Trophoblast cell (in vitro differentiated cells and primary cell): ENCODE measurements at regions not wholly inside any gene's neighbourhood (a gene's known extent, or its start where the extent isn't known, plus 50 kb on each side); places are given as distances from the start of the nearest gene placed in this dataset.

Experiments used
- DNase-seq, 2 donors: peaks; one replicate each; pipeline ENCODE4 v3.0.0-alpha.2; 2016
- H2AFZ ChIP-seq: 2 replicates; pipeline ENCODE4 v1.6.1; 2013; ENCODE audit warnings: low read length, moderate library complexity, mild to moderate bottlenecking; ENCODE audit not compliant: insufficient read depth, poor library complexity
- H2AK5ac ChIP-seq: 2 replicates; pipeline ENCODE4 v1.6.1; 2013; ENCODE audit warnings: mild to moderate bottlenecking, low read length
- H2BK120ac ChIP-seq: 2 replicates; pipeline ENCODE4 v1.6.1; 2013; ENCODE audit warnings: low read length, mild to moderate bottlenecking, moderate library complexity; ENCODE audit not compliant: insufficient read depth, poor library complexity
- H2BK12ac ChIP-seq: 2 replicates; pipeline ENCODE4 v1.6.1; 2013; ENCODE audit warnings: mild to moderate bottlenecking, low read length, moderate library complexity
- H2BK5ac ChIP-seq: 2 replicates; pipeline ENCODE4 v1.6.1; 2013; ENCODE audit warnings: low read length, low read depth, moderate library complexity, mild to moderate bottlenecking; ENCODE audit not compliant: poor library complexity
- H3K14ac ChIP-seq: 2 replicates; pipeline ENCODE4 v1.6.1; 2013; ENCODE audit warnings: mild to moderate bottlenecking, low read length
- H3K18ac ChIP-seq: 2 replicates; pipeline ENCODE4 v1.6.1; 2013; ENCODE audit warnings: mild to moderate bottlenecking, low read length
- H3K23ac ChIP-seq: 2 replicates; pipeline ENCODE4 v1.6.1; 2013; ENCODE audit warnings: low read length
- H3K27ac ChIP-seq: 2 replicates; pipeline ENCODE4 v1.5.1; 2013; ENCODE audit warnings: low read depth, mild to moderate bottlenecking, inconsistent platforms, low read length, moderate library complexity
- H3K27me3 ChIP-seq: 2 replicates; pipeline ENCODE4 v1.6.1; 2013; ENCODE audit warnings: inconsistent platforms, mild to moderate bottlenecking, low read length, moderate library complexity; ENCODE audit not compliant: insufficient read depth
- H3K36me3 ChIP-seq, 2 experiments: 1 replicate in 1 of 2; 2 replicates in 1 of 2; pipeline ENCODE4 v1.6.1; 2013; ENCODE audit warnings: low read length in 2 of 2, mild to moderate bottlenecking in 2 of 2, moderate library complexity in 1 of 2; ENCODE audit not compliant: insufficient read depth in 2 of 2, control insufficient read depth in 1 of 2
- H3K4ac ChIP-seq: 2 replicates; pipeline ENCODE4 v1.6.1; 2013; ENCODE audit warnings: low read depth, mild to moderate bottlenecking, low read length, moderate library complexity
- H3K4me1 ChIP-seq, 2 experiments: 1 replicate in 1 of 2; 2 replicates in 1 of 2; pipeline ENCODE4 v1.6.1; 2013; ENCODE audit warnings: low read length in 2 of 2, mild to moderate bottlenecking in 2 of 2, moderate library complexity in 1 of 2; ENCODE audit not compliant: insufficient read depth in 2 of 2, control insufficient read depth in 1 of 2
- H3K4me2 ChIP-seq: 2 replicates; pipeline ENCODE4 v1.6.1; 2013; ENCODE audit warnings: inconsistent platforms, mild to moderate bottlenecking, low read length, moderate library complexity
- H3K4me3 ChIP-seq: 2 replicates; pipeline ENCODE4 v1.5.1; 2013; ENCODE audit warnings: mild to moderate bottlenecking, low read depth, low read length, inconsistent platforms
- H3K79me1 ChIP-seq: one replicate; pipeline ENCODE4 v1.6.1; 2013; ENCODE audit warnings: low read length
- H3K79me2 ChIP-seq: 2 replicates; pipeline ENCODE4 v1.6.1; 2013; ENCODE audit warnings: low read length, mild to moderate bottlenecking; ENCODE audit not compliant: control insufficient read depth, insufficient read depth, poor library complexity
- H3K9ac ChIP-seq: 2 replicates; pipeline ENCODE4 v1.6.1; 2013; ENCODE audit warnings: mild to moderate bottlenecking, low read length
- H3K9me3 ChIP-seq: 2 replicates; pipeline ENCODE4 v1.6.1; 2013; ENCODE audit warnings: low read depth, mild to moderate bottlenecking, control low read depth, inconsistent platforms, low read length; ENCODE audit not compliant: insufficient read depth
- H4K12ac ChIP-seq: 2 replicates; pipeline ENCODE4 v1.6.1; 2013; ENCODE audit warnings: low read depth, mild to moderate bottlenecking, low read length, moderate library complexity
- H4K8ac ChIP-seq: 2 replicates; pipeline ENCODE4 v1.6.1; 2013; ENCODE audit warnings: low read depth, mild to moderate bottlenecking, low read length, moderate library complexity
- H4K91ac ChIP-seq: one replicate; pipeline ENCODE4 v1.6.1; 2013; ENCODE audit warnings: low read depth, mild to moderate bottlenecking, low read length, moderate library complexity
- WGBS: extraction: QIAGEN DNeasy Blood & Tissue Kit; methylation state at CpG from one replicate; pipeline ENCODE4 v1.1.7; 2013; ENCODE audit warnings: missing lambda C conversion rate; ENCODE audit not compliant: insufficient read length, insufficient coverage; ENCODE audit errors: extremely low coverage; 5-methylcytosine and 5-hydroxymethylcytosine counted together

DNA sequence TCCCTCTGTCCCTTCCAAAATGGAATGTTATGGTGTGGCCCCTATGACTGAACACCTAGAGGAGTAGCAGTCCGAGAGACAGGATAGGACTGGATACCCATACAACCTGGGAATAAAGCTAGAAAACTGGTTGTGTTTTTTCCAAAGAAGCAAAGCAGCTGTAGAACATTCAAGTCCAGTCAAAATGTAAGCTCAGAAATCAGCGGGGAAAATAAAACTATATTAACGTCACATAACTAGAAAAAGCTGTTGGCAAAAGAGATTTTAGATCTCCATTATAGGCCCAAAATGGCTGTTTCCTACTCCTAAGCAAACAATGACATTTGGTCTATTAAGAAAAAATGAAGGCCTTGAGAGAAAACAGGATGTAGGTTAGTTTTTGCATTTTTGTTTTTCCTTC, 177.7 kb downstream of the PTN start:
- Histone ChIP-seq H4K91ac (no peak overlapping the region), H4K12ac (no peak overlapping the region), H3K27ac (no peak overlapping the region), H3K4me2 (no peak overlapping the region), H3K4ac (no peak overlapping the region), H2AK5ac (no peak overlapping the region), H3K9me3 (no peaks in the 10 kb centered on the region), H3K27me3 (no peaks in the 10 kb centered on the region), H4K8ac (no peak overlapping the region), H2BK120ac (no peak overlapping the region), H3K4me1 (no peaks in the 10 kb centered on the region), H3K79me1 (no peaks in the 10 kb centered on the region), H2BK5ac (no peak overlapping the region), H3K4me3 (no peak overlapping the region), H2BK12ac (no peak overlapping the region), H3K9ac (no peak overlapping the region), H2AFZ (no peak overlapping the region), H3K23ac (no peak overlapping the region), H3K79me2 (no peaks in the 10 kb centered on the region), H3K14ac (no peak overlapping the region), H3K18ac (no peak overlapping the region), H3K36me3 (no peaks in the 10 kb centered on the region)
- no peak for DNase-seq
- no CpG with 5 or more reads among the region's 3 CpGs for WGBS

DNA sequence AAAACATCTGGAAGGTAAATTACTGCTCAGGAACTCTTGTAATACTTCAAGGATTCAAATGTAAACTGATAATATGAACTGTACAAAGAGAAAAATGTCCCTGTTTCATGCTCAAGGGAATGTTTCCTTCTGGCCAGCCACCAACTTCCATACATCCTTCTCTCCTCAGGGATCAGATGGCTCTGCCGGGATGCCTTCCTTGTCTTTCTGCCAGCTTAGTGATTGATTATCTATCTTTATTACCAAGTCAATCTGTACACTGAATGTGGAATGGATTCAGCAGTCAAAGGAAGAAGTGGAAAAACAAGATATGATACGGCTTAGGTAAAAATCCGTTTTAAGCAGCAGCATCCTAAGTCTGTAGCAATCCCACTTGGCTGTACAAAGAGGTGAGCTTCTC, 178.3 kb downstream of the PTN start:
- H3K4me2 ChIP-seq: no peak overlapping the region
- no peak overlapping the region for H4K91ac ChIP-seq
- no peak overlapping the region for H3K4ac ChIP-seq
- no peak overlapping the region for H3K18ac ChIP-seq
- no peak overlapping the region for H3K14ac ChIP-seq
- H2BK120ac ChIP-seq: no peak overlapping the region
- H3K9ac ChIP-seq: no peak overlapping the region
- H3K27ac ChIP-seq: no peak overlapping the region
- no peaks in the 10 kb centered on the region for H3K4me1 ChIP-seq
- H3K79me1 ChIP-seq: no peaks in the 10 kb centered on the region
- no peak overlapping the region for H2BK5ac ChIP-seq
- no peaks in the 10 kb centered on the region for H3K27me3 ChIP-seq
- no peak overlapping the region for H4K8ac ChIP-seq
- H2BK12ac ChIP-seq: no peak overlapping the region
- H3K79me2 ChIP-seq: no peaks in the 10 kb centered on the region
- no peak for DNase-seq
- no peak overlapping the region for H3K23ac ChIP-seq
- H2AK5ac ChIP-seq: no peak overlapping the region
- no peaks in the 10 kb centered on the region for H3K9me3 ChIP-seq
- no CpG with 5 or more reads among the region's 3 CpGs for WGBS
- no peak overlapping the region for H2AFZ ChIP-seq
- H3K4me3 ChIP-seq: no peak overlapping the region
- no peaks in the 10 kb centered on the region for H3K36me3 ChIP-seq
- H4K12ac ChIP-seq: no peak overlapping the region

DNA sequence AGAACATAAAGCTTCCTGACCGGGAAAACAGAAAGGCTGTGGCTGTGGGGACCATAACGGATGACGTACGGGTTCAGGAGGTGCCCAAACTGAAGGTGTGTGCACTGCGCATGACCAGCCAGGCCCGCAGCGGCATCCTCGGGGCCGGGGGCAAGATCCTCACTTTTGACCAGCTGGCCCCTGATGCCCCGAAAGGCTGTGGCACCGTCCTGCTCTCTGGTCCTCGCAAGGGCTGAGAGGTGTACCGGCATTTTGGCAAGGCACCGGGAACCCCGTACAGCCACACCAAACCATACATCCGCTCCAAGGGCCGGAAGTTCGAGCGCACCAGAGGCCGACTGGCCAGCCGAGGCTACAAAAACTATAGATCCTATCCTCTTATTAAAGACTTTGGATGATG, 179.3 kb downstream of the PTN start:
- Histone ChIP-seq H3K9me3 (no peaks in the 10 kb centered on the region), H2AFZ (no peak overlapping the region), H3K4me1 (no peaks in the 10 kb centered on the region), H3K4ac (no peak overlapping the region), H4K91ac (no peak overlapping the region), H3K4me2 (no peak overlapping the region), H3K14ac (no peak overlapping the region), H3K79me1 (no peaks in the 10 kb centered on the region), H3K27me3 (no peaks in the 10 kb centered on the region), H2AK5ac (no peak overlapping the region), H3K23ac (no peak overlapping the region), H3K9ac (no peak overlapping the region), H3K18ac (no peak overlapping the region), H2BK5ac (no peak overlapping the region), H3K79me2 (no peaks in the 10 kb centered on the region), H4K8ac (no peak overlapping the region), H2BK120ac (no peak overlapping the region), H3K36me3 (no peaks in the 10 kb centered on the region), H3K4me3 (no peak overlapping the region), H3K27ac (no peak overlapping the region), H4K12ac (no peak overlapping the region), H2BK12ac (no peak overlapping the region)
- no peak for DNase-seq
- WGBS: no CpG with 5 or more reads among the region's 21 CpGs

DNA sequence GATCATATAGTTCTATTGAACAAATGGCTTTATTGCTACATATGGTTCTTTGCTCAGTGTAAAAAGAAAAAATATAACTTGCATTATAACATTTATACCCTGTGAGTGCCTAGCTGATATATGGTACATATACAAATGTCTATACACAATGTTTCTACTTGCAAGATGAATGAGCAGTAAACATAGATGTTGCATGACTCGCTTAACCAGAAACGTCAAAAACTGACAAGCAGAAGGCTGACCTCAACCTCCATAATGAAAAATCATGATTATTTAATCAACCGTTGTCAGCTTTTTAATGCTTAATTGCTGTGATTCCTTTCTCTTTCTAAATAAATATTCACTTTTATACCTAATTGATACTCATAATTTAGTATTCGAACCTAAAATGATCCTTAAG, 183.3 kb downstream of the PTN start:
- WGBS: no CpG with 5 or more reads among the region's 4 CpGs
- H3K9me3 ChIP-seq: no peaks in the 10 kb centered on the region
- no peak overlapping the region for H3K14ac ChIP-seq
- H2BK5ac ChIP-seq: no peak overlapping the region
- H3K4ac ChIP-seq: no peak overlapping the region
- no peak overlapping the region for H3K4me2 ChIP-seq
- H2AFZ ChIP-seq: no peak overlapping the region
- DNase-seq: no peak
- no peaks in the 10 kb centered on the region for H3K4me1 ChIP-seq
- no peak overlapping the region for H3K4me3 ChIP-seq
- no peak overlapping the region for H2BK12ac ChIP-seq
- no peak overlapping the region for H4K12ac ChIP-seq
- H3K79me1 ChIP-seq: no peaks in the 10 kb centered on the region
- H4K8ac ChIP-seq: no peak overlapping the region
- H3K27me3 ChIP-seq: no peaks in the 10 kb centered on the region
- H4K91ac ChIP-seq: no peak overlapping the region
- H3K36me3 ChIP-seq: no peaks in the 10 kb centered on the region
- no peak overlapping the region for H3K18ac ChIP-seq
- H3K23ac ChIP-seq: no peak overlapping the region
- no peak overlapping the region for H2BK120ac ChIP-seq
- no peak overlapping the region for H3K27ac ChIP-seq
- H3K79me2 ChIP-seq: no peaks in the 10 kb centered on the region
- no peak overlapping the region for H3K9ac ChIP-seq
- no peak overlapping the region for H2AK5ac ChIP-seq
